Esophagus squamous epithelium (tissue), 5 donors: ENCODE measurements at regions not wholly inside any gene's neighbourhood (a gene's known extent, or its start where the extent isn't known, plus 50 kb on each side); places are given as distances from the start of the nearest gene placed in this dataset.

Experiments
- DNase-seq: peaks from one replicate; lab custom pipeline; 2025; lab: John Stamatoyannopoulos, UW
- H3K27ac ChIP-seq, 4 donors: fragments of 200-600 bp; sonication (generic); one replicate each; pipeline ENCODE4 v1.5.1; 2016 to 2019; ENCODE audit warnings: mild to moderate bottlenecking in 1 of 4
- H3K27me3 ChIP-seq, 4 donors: fragments of 200-600 bp; sonication (generic); 1 replicate in 3 of 4; 2 replicates in 1 of 4; pipeline versions ENCODE4 v1.5.1 to v1.6.0; 2017 to 2021; ENCODE audit warnings: antibody characterized with exemption in 1 of 4
- H3K36me3 ChIP-seq, 3 donors: fragments of 200-600 bp; sonication (generic); one replicate each; pipeline ENCODE4 v1.5.1; 2016 to 2019
- H3K4me1 ChIP-seq, 3 donors: fragments of 200-600 bp; sonication (generic); one replicate each; pipeline ENCODE4 v1.5.1; 2017 to 2019
- H3K4me3 ChIP-seq, 4 donors: fragments of 200-600 bp; sonication (generic); 1 replicate in 3 of 4; 2 replicates in 1 of 4; pipeline ENCODE4 v1.5.1; 2016 to 2019; ENCODE audit warnings: mild to moderate bottlenecking in 2 of 4, moderate library complexity in 1 of 4
- H3K9me3 ChIP-seq, 3 donors: fragments of 200-600 bp; sonication (generic); one replicate each; pipeline ENCODE4 v1.5.1; 2016 to 2019
- CTCF ChIP-seq, 6 experiments: fragments of 450-650 bp in 4 of 6; fragments of 200-600 bp in 2 of 6; sonication (generic) in 2 of 6; IDR thresholded peaks; one replicate each; pipeline ENCODE4 v1.5.1; 2016 to 2019; ENCODE audit warnings: antibody characterized with exemption in 6 of 6, mild to moderate bottlenecking in 4 of 6, moderate library complexity in 4 of 6
- POLR2A ChIP-seq, 4 donors: fragments of 450-650 bp; IDR thresholded peaks; one replicate each; pipeline ENCODE4 v1.6.1; 2017; ENCODE audit warnings: antibody characterized with exemption in 4 of 4, mild to moderate bottlenecking in 4 of 4, moderate library complexity in 3 of 4
- WGBS, 2 donors: methylation state at CpG; one replicate each; pipeline ENCODE4 v1.1.5; 2018; 5-methylcytosine and 5-hydroxymethylcytosine counted together
- intact Hi-C: fragments of 100-400 bp; cut with DNase I; formaldehyde crosslinking; loops from one replicate; pipeline ENCODE4 v1.15.0; 2022
- donor health status: DM: yes; HTN: yes; CAD: no.

DNA sequence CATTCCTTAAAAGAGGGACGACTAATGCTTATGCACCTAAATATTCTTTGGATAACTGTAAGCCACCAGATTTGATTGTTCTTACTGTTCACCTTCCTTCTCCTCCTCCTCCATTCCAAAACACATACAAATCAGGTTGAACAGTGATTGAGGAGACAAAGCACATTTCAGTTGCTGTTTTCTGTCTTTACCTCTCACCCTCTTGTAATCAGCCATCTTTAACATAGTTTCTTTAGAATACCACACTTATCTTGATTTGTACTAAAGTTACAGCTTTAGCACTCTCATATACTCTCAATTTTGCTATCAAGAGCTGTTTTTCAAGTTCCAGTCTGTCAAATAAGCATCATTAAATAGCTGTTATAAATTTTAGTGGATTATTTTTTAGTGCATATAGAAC lies 338.3 kb upstream of the RGS6 start:
- peaks cover 0 to 32% (median 11%) of the 10 kb centered on the region in 3 donors for H3K4me1 ChIP-seq
- no peaks in the 10 kb centered on the region for H3K27me3 ChIP-seq
- DNase-seq = no peak
- H3K36me3 ChIP-seq = peaks cover 0 to 5% (median 0%) of the 10 kb centered on the region in 3 donors
- TF ChIP-seq POLR2A (IDR thresholded peaks at IDR 0.05) (no peak), CTCF (IDR thresholded peaks at IDR 0.05) (no peak)
- H3K27ac ChIP-seq = no peak overlapping the region
- H3K9me3 ChIP-seq = no peaks in the 10 kb centered on the region
- 94 to 100% methylated on average over 1 of the region's 1 CpG for WGBS, 2 donors
- intact Hi-C loops = no loop called here
- no peak overlapping the region for H3K4me3 ChIP-seq

DNA sequence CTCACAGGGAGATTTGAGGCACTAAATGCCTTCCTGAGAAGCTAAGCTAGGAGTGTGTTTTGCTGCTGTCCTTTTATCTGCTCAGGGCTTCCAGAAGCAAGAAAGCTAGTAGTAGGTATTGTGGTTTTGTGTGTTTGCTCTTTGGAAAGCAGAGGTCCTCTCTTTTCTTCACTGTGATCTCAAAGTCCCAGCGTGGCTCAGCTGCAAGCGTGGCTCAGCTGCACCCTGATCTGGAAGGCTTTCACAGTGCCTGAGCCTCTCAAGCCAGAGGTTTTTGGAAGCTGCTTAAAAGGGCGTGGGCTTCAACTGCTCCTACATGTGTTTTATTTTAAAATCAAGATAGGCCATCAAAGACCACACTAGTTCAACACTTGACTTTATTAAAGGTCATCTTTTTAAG lies 337.4 kb upstream of the RGS6 start:
- no peaks in the 10 kb centered on the region for H3K9me3 ChIP-seq
- no peak overlapping the region for H3K4me3 ChIP-seq
- peaks cover 0 to 32% (median 11%) of the 10 kb centered on the region in 3 donors for H3K4me1 ChIP-seq
- TF ChIP-seq POLR2A (IDR thresholded peaks at IDR 0.05) (no peak), CTCF (IDR thresholded peaks at IDR 0.05) (no peak)
- H3K27me3 ChIP-seq = no peaks in the 10 kb centered on the region
- DNase-seq = no peak
- intact Hi-C loops = no loop called here
- WGBS, 2 donors = 53 to 63% methylated on average over 3 of the region's 3 CpGs
- peaks cover 0 to 4% (median 0%) of the 10 kb centered on the region in 3 donors for H3K36me3 ChIP-seq
- H3K27ac ChIP-seq = no peak overlapping the region

GRCh38 chr14:71595441-71595840 lies 336.8 kb upstream of the RGS6 start:
- H3K4me3 ChIP-seq = no peak overlapping the region
- no peak overlapping the region for H3K27ac ChIP-seq
- 90 to 93% methylated on average over 3 of the region's 3 CpGs for WGBS, 2 donors
- TF ChIP-seq POLR2A (IDR thresholded peaks at IDR 0.05) = no peak
- no peak for TF ChIP-seq CTCF (IDR thresholded peaks at IDR 0.05)
- no peak for DNase-seq
- H3K9me3 ChIP-seq = peaks cover 0 to 6% (median 0%) of the 10 kb centered on the region in 3 donors
- no peaks in the 10 kb centered on the region for H3K27me3 ChIP-seq
- intact Hi-C loops = no loop called here
- H3K36me3 ChIP-seq = peaks cover 0 to 4% (median 0%) of the 10 kb centered on the region in 3 donors
- peaks cover 0 to 32% (median 11%) of the 10 kb centered on the region in 3 donors for H3K4me1 ChIP-seq

DNA sequence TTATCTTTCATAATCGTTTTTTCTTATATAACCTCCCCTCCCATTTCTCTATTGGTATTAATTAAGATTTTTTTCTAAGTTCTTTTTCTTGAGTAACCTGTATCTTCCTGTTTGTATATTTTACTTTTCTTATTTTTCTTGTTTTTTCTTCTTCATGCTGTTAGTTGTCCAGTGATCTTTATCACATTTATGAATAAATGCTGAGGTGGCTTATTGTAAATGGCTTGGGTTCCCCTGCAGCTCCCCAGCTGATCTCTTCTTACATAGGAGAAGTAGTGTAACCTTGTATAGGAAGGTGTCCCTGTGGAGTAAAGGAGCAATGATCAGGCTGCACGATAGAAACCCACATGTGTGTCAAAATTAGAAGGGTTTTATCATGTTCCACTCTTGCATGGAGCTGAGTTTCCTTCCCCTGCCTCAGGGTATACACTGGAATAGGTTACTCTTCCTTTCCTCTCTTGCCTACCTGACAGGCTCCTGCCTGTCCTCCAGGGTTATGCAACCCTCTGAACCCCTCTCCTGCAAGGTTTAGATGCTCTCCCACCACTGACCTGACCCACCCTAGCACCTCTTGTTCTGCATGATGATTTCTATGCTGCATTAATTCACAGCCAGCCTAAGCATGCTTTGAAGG lies 334.8 kb upstream of the RGS6 start:
- no peaks in the 10 kb centered on the region for H3K27me3 ChIP-seq
- H3K4me3 ChIP-seq = no peak overlapping the region
- no peak for TF ChIP-seq CTCF (IDR thresholded peaks at IDR 0.05)
- peaks cover 0 to 20% (median 5%) of the 10 kb centered on the region in 3 donors for H3K4me1 ChIP-seq
- WGBS, 2 donors = 48 to 61% methylated on average over 2 of the region's 2 CpGs
- peaks cover 0 to 8% (median 0%) of the 10 kb centered on the region in 3 donors for H3K9me3 ChIP-seq
- no peak for DNase-seq
- no peak overlapping the region for H3K27ac ChIP-seq
- peaks cover 0 to 4% (median 0%) of the 10 kb centered on the region in 3 donors for H3K36me3 ChIP-seq
- intact Hi-C loops = no loop called here

DNA sequence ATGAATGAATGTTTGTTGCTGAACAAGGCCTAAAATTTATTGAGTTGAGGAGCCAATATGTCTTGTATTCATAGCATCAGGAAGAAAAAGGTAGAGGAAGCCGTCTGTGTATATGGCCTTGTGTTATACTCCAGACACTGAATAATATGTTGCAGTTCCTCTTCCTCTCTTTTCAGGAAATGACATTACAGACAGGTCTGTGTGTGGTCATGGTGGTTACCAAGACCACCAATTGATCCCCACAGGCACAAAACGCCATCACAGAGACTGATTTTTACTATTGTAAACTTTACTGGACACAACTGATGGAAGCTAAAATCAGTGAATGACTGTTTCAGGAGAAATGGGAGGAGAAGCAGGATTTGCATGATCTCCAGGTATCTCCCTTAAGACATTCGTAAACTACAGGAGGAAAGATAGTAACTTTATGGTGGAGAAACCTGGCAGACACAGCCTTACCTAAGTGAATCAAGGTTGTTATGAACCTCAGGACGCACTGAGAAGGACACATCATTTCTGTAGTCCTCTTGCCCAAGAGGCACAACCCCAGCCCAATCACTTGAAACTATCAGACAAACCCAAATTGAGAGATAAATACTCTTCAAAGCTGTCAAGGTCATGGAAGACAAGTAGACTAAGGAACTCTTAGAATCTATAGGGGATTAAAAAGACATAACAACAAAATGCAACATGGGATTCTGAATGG lies 334.1 kb upstream of the RGS6 start:
- H3K27ac ChIP-seq = no peak overlapping the region
- H3K36me3 ChIP-seq = peaks cover 0 to 4% (median 0%) of the 10 kb centered on the region in 3 donors
- peaks cover 0 to 19% (median 3%) of the 10 kb centered on the region in 3 donors for H3K4me1 ChIP-seq
- no peak overlapping the region for H3K4me3 ChIP-seq
- intact Hi-C loops = no loop called here
- TF ChIP-seq POLR2A (IDR thresholded peaks at IDR 0.05) = no peak
- no peak for TF ChIP-seq CTCF (IDR thresholded peaks at IDR 0.05)
- no peak for DNase-seq
- H3K27me3 ChIP-seq = no peaks in the 10 kb centered on the region
- peaks cover 0 to 8% (median 0%) of the 10 kb centered on the region in 3 donors for H3K9me3 ChIP-seq
- 74% methylated on average over 4 of the region's 4 CpGs for WGBS, 2 donors
